ENCODE measurements at regions not wholly inside any gene's neighbourhood (a gene's known extent, or its start where the extent isn't known, plus 50 kb on each side); places are given as distances from the start of the nearest gene placed in this dataset.

DNA sequence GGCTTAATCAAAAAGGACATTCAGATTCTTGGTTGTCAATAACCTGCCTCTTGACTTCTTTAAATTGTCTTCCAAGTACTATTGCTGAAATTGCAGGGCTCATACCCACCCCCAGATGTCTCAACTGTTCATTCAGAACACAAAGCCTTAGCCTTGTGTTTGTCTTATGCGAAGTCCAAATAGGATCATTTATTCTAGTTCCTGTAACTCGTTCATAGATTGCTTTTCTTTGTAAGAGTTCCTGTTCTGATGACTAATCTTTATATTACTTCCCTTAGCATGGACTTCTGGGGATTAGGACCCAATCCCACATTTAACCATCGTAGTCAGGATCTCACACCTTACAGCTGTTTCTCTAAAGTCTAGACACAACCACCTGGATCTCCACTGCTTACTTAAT is 226.0 kb downstream of the VEGFC start:
- Histone ChIP-seq H3K27ac (ENCODE audit: extremely low read length, insufficient read depth, low read length) (no peak overlapping the region), H3K9ac (ENCODE audit: insufficient read depth, low read depth, low read length) (no peak overlapping the region), H3K27me3 (ENCODE audit: control insufficient read depth in 1 of 2, insufficient read depth in 2 of 2, low read length in 2 of 2) (no peaks in the 10 kb centered on the region), H3K9me3 (ENCODE audit: low read length) (no peaks in the 10 kb centered on the region), H2AFZ (ENCODE audit: low read length) (no peak overlapping the region), H3K4me2 (ENCODE audit: low read depth, low read length) (no peak overlapping the region), H3K4me1 (ENCODE audit: insufficient read depth, low read length) (no peaks in the 10 kb centered on the region), H3K36me3 (replicated peaks in 1 of 2; ENCODE audit: control insufficient read depth in 1 of 2, insufficient read depth in 2 of 2, low read length in 2 of 2) (no peaks in the 10 kb centered on the region), H3K4me3 (replicated peaks in 1 of 3; ENCODE audit: insufficient read depth in 1 of 3, low read depth in 2 of 3, low read length in 3 of 3) (no peak overlapping the region), H3K79me2 (ENCODE audit: insufficient read depth, low read length) (no peaks in the 10 kb centered on the region), H4K20me1 (ENCODE audit: insufficient read depth, low read length) (no peaks in the 10 kb centered on the region)
- in situ Hi-C loops (cut with HindIII; ENCODE audit: extremely low pct_ligation_motif_present, low pct_unique_long_range_greater_than_20kb) (no loop called here), intact Hi-C loops (cut with micrococcal nuclease; ENCODE audit: unreplicated experiment) (no loop called here)
- no peak for ATAC-seq
- ChIA-PET CTCF (ENCODE audit: low intra/inter-chr PET ratio, low total read pairs) (no interaction called here), POLR2A (no interaction called here)
- DNase-seq (ENCODE audit: low spot score) = no peak
- BruUV-seq (replicated peaks) = no TSS peak
- 30% methylated on average over 3 of the region's 3 CpGs for WGBS (ENCODE audit: low lambda C conversion rate)
- TF ChIP-seq FOXA1 (IDR thresholded peaks at IDR 0.05) = no peak
- TF ChIP-seq FOXA1 (CRISPR knock-in tag; IDR thresholded peaks at IDR 0.05) = no peak
- TF ChIP-seq, protein P1, sequence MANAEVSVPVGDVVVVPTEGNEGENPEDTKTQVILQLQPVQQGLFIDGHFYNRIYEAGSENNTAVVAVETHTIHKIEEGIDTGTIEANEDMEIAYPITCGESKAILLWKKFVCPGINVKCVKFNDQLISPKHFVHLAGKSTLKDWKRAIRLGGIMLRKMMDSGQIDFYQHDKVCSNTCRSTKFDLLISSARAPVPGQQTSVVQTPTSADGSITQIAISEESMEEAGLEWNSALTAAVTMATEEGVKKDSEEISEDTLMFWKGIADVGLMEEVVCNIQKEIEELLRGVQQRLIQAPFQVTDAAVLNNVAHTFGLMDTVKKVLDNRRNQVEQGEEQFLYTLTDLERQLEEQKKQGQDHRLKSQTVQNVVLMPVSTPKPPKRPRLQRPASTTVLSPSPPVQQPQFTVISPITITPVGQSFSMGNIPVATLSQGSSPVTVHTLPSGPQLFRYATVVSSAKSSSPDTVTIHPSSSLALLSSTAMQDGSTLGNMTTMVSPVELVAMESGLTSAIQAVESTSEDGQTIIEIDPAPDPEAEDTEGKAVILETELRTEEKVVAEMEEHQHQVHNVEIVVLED (CRISPR knock-in tag; IDR thresholded peaks at IDR 0.05; ENCODE audit: borderline replicate concordance) = no peak
- TF ChIP-seq ZBTB43 (CRISPR knock-in tag; conservative IDR thresholded peaks at IDR 0.05) = no peak
- TF ChIP-seq NFIB (CRISPR knock-in tag; IDR thresholded peaks at IDR 0.05; ENCODE audit: borderline replicate concordance) = no peak
- no peak for TF ChIP-seq ZBTB4 (CRISPR knock-in tag; IDR thresholded peaks at IDR 0.05; ENCODE audit: borderline replicate concordance)
- TF ChIP-seq AHR (CRISPR knock-in tag; IDR thresholded peaks at IDR 0.05) = no peak
- FAIRE-seq = no peak
